ENCODE measurements at regions not wholly inside any gene's neighbourhood (a gene's known extent, or its start where the extent isn't known, plus 50 kb on each side); places are given as distances from the start of the nearest gene placed in this dataset.

DNA sequence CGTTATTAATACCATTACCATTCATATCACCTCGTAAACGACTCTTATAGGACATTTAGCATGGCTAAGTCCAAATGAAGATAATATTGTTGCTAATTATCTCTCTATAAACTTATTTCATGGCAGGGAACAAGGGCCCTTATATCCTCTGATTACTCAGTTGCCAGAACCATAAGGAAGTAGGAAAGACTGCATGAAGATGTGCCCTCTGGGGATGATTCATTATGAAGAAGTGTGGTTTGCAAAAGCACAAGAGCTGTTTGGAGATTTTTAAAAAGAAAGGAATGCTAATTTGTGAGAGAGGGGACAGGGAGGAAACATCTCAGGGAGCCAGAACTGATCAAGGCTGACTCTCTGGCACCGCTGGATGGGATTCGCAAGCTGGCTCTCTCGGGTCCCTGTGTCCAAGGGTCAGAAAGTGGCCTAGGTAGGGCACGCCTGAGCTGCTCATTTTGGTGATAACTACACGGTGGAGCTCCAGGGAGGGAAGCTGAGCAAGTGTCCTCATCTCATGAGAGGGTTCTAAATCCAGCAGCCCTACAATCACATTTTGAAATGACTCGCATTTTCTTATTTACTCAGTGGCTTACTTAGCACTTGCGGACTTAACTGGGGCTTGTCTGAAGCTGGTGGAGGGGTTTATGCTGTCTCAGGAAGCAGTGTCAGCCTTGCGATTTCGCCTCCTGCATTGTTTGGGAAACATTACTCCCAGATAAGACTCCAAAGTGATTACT is 136.8 kb downstream of the C5orf15 start:
- no peak overlapping the region for H3K4me3 ChIP-seq (ENCODE audit: low read length)
- DNase-seq (ENCODE audit: low read depth): no peak
- TF ChIP-seq CTCF (conservative IDR thresholded peaks at IDR 0.05; ENCODE audit: low read depth, low read length): no peak

- no peak overlapping the region for H3K4me3 ChIP-seq (ENCODE audit: low read length)
- no peak for DNase-seq (ENCODE audit: low read depth)
- no peak for TF ChIP-seq CTCF (conservative IDR thresholded peaks at IDR 0.05; ENCODE audit: low read depth, low read length)
These were observed 137.5 kb downstream of the C5orf15 start for GRCh38 chr5:133830911-133831310.

GRCh38 chr5:133830281-133830680 is 138.1 kb downstream of the C5orf15 start:
- H3K4me3 ChIP-seq (ENCODE audit: low read length): no peak overlapping the region
- no peak for DNase-seq (ENCODE audit: low read depth)
- no peak for TF ChIP-seq CTCF (conservative IDR thresholded peaks at IDR 0.05; ENCODE audit: low read depth, low read length)

GRCh38 chr5:133829786-133830185 is 138.6 kb downstream of the C5orf15 start:
- no peak for TF ChIP-seq CTCF (conservative IDR thresholded peaks at IDR 0.05; ENCODE audit: low read depth, low read length)
- no peak overlapping the region for H3K4me3 ChIP-seq (ENCODE audit: low read length)
- DNase-seq (ENCODE audit: low read depth): no peak

DNA sequence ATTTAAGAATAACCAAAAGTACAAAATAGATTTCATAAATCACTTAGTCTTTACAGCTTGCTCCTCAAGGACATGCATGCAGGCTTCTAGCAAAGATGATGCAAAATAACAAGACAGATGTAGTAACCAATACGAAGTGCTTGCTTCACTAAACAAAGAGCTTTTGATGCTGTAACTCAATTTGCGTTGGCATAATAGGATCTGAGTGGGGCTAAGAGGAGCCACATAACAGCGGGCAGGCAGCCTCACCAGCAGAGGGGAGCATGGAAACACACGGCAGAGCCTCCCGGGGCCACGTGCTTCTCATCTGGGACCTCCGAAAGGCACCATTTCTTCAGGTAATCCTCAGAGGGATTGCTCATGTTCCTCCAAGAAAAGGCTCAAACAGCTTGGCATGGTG is 139.7 kb downstream of the C5orf15 start:
- TF ChIP-seq CTCF (conservative IDR thresholded peaks at IDR 0.05; ENCODE audit: low read depth, low read length): no peak
- DNase-seq (ENCODE audit: low read depth): no peak
- H3K4me3 ChIP-seq (ENCODE audit: low read length): no peak overlapping the region

GRCh38 chr5:133827830-133828229 is 140.6 kb downstream of the C5orf15 start:
- DNase-seq (ENCODE audit: low read depth): no peak
- H3K4me3 ChIP-seq (ENCODE audit: low read length): no peak overlapping the region
- TF ChIP-seq CTCF (conservative IDR thresholded peaks at IDR 0.05; ENCODE audit: low read depth, low read length): no peak

GRCh38 chr5:133827011-133827410 is 141.4 kb downstream of the C5orf15 start:
- no peak for TF ChIP-seq CTCF (conservative IDR thresholded peaks at IDR 0.05; ENCODE audit: low read depth, low read length)
- no peak overlapping the region for H3K4me3 ChIP-seq (ENCODE audit: low read length)
- no peak for DNase-seq (ENCODE audit: low read depth)
